RWPE1 (cell line): ENCODE measurements at regions not wholly inside any gene's neighbourhood (a gene's known extent, or its start where the extent isn't known, plus 50 kb on each side); places are given as distances from the start of the nearest gene placed in this dataset.

ENCODE experiments used
- CTCF ChIA-PET: fragments of 350-600 bp; sonication (Branson Sonifier 250); formaldehyde crosslinking; extraction: SDS; loops from one replicate; lab custom pipeline; 2021; lab: Yijun Ruan, JAX
- POLR2A ChIA-PET: fragments of 400-600 bp; formaldehyde crosslinking; extraction: SDS; loops from one replicate; lab custom pipeline; 2020; ENCODE audit warnings: antibody characterized with exemption; ENCODE audit not compliant: low non-redundant PET; lab: Yijun Ruan, JAX
- DNase-seq: peaks from one replicate; pipeline ENCODE4 v3.0.0; 2012; ENCODE audit warnings: low spot score
- H3K27ac ChIP-seq: fragments of 450-650 bp; 2 replicates; pipeline ENCODE4 v1.5.1; 2017
- CTCF ChIP-seq: fragments of 450-650 bp; conservative IDR thresholded peaks from 2 replicates; pipeline ENCODE4 v1.5.1; 2017; ENCODE audit warnings: low read depth, mild to moderate bottlenecking

- POLR2A ChIA-PET = no interaction called here
- H3K27ac ChIP-seq = no peak overlapping the region
- TF ChIP-seq CTCF = no peak
- no peak for DNase-seq
- CTCF ChIA-PET = no interaction called here
Measured at GRCh38 chr4:156038772-156039171, 85.1 kb upstream of the CTSO start.

- POLR2A ChIA-PET = no interaction called here
- no peak for TF ChIP-seq CTCF
- no peak overlapping the region for H3K27ac ChIP-seq
- no peak for DNase-seq
- CTCF ChIA-PET = no interaction called here
Measured at GRCh38 chr4:156036496-156036895, 82.8 kb upstream of the CTSO start.

- TF ChIP-seq CTCF = no peak
- no peak overlapping the region for H3K27ac ChIP-seq
- ChIA-PET CTCF (no interaction called here), POLR2A (no interaction called here)
- DNase-seq = no peak
Measured at GRCh38 chr4:156029691-156030090, 76.0 kb upstream of the CTSO start.

- no peak for DNase-seq
- ChIA-PET POLR2A (no interaction called here), CTCF (interaction anchor here (0.6 kb wide), 1 partner anchor 336 kb away, joined by 3 read pairs; no protein-coding TSS in a partner anchor)
- TF ChIP-seq CTCF = no peak
- no peak overlapping the region for H3K27ac ChIP-seq
Measured at GRCh38 chr4:156021298-156021697, 67.6 kb upstream of the CTSO start.

GRCh38 chr4:156019246-156019645 is 65.6 kb upstream of the CTSO start:
- no peak for DNase-seq
- H3K27ac ChIP-seq = no peak overlapping the region
- TF ChIP-seq CTCF = no peak
- ChIA-PET CTCF (no interaction called here), POLR2A (no interaction called here)

- DNase-seq = no peak
- ChIA-PET POLR2A (no interaction called here), CTCF (interaction anchor here (0.6 kb wide), 1 partner anchor 1585 kb away, joined by 11 read pairs; no protein-coding TSS in a partner anchor)
- no peak for TF ChIP-seq CTCF
- H3K27ac ChIP-seq = no peak overlapping the region
Measured at GRCh38 chr4:156018383-156018782, 64.7 kb upstream of the CTSO start.
